Prostate gland (tissue), 2 donors: ENCODE measurements at regions not wholly inside any gene's neighbourhood (a gene's known extent, or its start where the extent isn't known, plus 50 kb on each side); places are given as distances from the start of the nearest gene placed in this dataset.
"Not testable (repeated sequence)": the region's sequence is repeated elsewhere in the genome, so short reads cannot be mapped to it uniquely, and the experiment has no call there.

Experiments
- DNase-seq: peaks from one replicate; pipeline ENCODE4 v3.0.0-alpha.2; 2019; ENCODE audit warnings: low spot score
- H3K27ac ChIP-seq, 2 donors: fragments of 200-600 bp; sonication (generic); 2 replicates each; pipeline ENCODE4 v1.5.1; 2017 to 2019
- H3K27me3 ChIP-seq: fragments of 200-600 bp; sonication (generic); replicated peaks from 2 replicates; pipeline ENCODE4 v1.5.1; 2019; ENCODE audit not compliant: insufficient read depth
- H3K36me3 ChIP-seq, 2 donors: fragments of 200-600 bp; sonication (generic); 1 replicate in 1 of 2; 2 replicates in 1 of 2; pipeline versions ENCODE4 v1.5.1 to v1.8.1; 2017 to 2019
- H3K4me1 ChIP-seq: fragments of 200-600 bp; sonication (generic); replicated peaks from 2 replicates; pipeline ENCODE4 v1.5.1; 2019
- H3K4me3 ChIP-seq, 2 donors: fragments of 200-600 bp; sonication (generic); 2 replicates each; pipeline ENCODE4 v1.5.1; 2017 to 2019
- H3K9me3 ChIP-seq: fragments of 200-600 bp; sonication (generic); 2 replicates; pipeline ENCODE4 v1.5.1; 2017
- CTCF ChIP-seq, 4 experiments: fragments of 200-600 bp in 2 of 4; fragments of 450-650 bp in 2 of 4; sonication (generic) in 2 of 4; IDR thresholded peaks; 1 replicate in 3 of 4; 2 replicates in 1 of 4; pipeline ENCODE4 v1.5.1; 2016 to 2019; ENCODE audit warnings: antibody characterized with exemption in 4 of 4, mild to moderate bottlenecking in 2 of 4, moderate library complexity in 2 of 4
- POLR2A ChIP-seq: fragments of 450-650 bp; IDR thresholded peaks from one replicate; pipeline ENCODE4 v1.6.1; 2016; ENCODE audit warnings: antibody characterized with exemption, mild to moderate bottlenecking
- POLR2AphosphoS5 ChIP-seq: sonication (generic); formaldehyde crosslinking; IDR thresholded peaks from one replicate; pipeline ENCODE4 v1.6.1; 2017; ENCODE audit warnings: antibody characterized with exemption
- WGBS: methylation state at CpG from one replicate; pipeline ENCODE4 v1.1.5; 2018; 5-methylcytosine and 5-hydroxymethylcytosine counted together
- intact Hi-C: fragments of 100-400 bp; cut with DNase I; formaldehyde crosslinking; loops from one replicate; pipeline ENCODE4 v1.14.2; 2022

DNA sequence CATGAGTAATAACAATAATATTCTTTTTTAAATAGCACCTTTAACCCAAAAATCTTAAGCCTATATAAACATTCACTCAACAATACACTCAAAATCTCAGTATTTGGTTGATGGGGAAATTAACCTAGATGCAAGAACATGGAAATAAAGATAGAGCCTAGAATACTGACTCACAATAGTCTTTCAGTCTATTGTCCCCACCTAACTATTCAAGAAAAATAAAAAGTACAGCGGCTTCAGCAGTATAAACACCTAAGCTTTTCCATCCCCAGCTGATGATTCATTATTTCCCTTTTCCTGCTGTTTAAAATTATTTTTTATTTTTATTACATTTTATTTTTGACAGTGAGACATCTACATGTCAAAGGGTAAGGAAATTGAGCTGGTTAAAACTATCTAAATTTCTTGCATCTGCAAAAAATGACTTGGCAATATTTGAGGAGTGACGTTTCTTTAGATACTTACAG is 201.4 kb downstream of the FZD1 start:
- no peak overlapping the region for H3K27ac ChIP-seq
- H3K4me1 ChIP-seq = no peaks in the 10 kb centered on the region
- H3K4me3 ChIP-seq = no peak overlapping the region
- no peaks in the 10 kb centered on the region for H3K9me3 ChIP-seq
- intact Hi-C loops = no loop called here
- no peak for DNase-seq
- 69% methylated on average over 2 of the region's 2 CpGs for WGBS
- TF ChIP-seq POLR2A (no peak), CTCF (IDR thresholded peaks at IDR 0.05) (no peak), POLR2AphosphoS5 (no peak)
- no peaks in the 10 kb centered on the region for H3K27me3 ChIP-seq
- no peaks in the 10 kb centered on the region for H3K36me3 ChIP-seq

GRCh38 chr7:91468256-91468655 is 204.0 kb downstream of the FZD1 start:
- Histone ChIP-seq H3K27me3 (no peaks in the 10 kb centered on the region), H3K27ac (no peak overlapping the region), H3K36me3 (no peaks in the 10 kb centered on the region), H3K9me3 (no peaks in the 10 kb centered on the region), H3K4me1 (no peaks in the 10 kb centered on the region), H3K4me3 (no peak overlapping the region)
- intact Hi-C loops = no loop called here
- DNase-seq = no peak
- TF ChIP-seq POLR2A = no peak

- Histone ChIP-seq H3K4me1 (no peaks in the 10 kb centered on the region), H3K4me3 (no peak overlapping the region), H3K27me3 (no peaks in the 10 kb centered on the region), H3K36me3 (no peaks in the 10 kb centered on the region), H3K27ac (no peak overlapping the region), H3K9me3 (no peaks in the 10 kb centered on the region)
- 30% methylated on average over 1 of the region's 1 CpG for WGBS
- TF ChIP-seq POLR2AphosphoS5 = no peak
- TF ChIP-seq POLR2A = no peak
- TF ChIP-seq CTCF (IDR thresholded peaks at IDR 0.05) = no peak
- intact Hi-C loops = no loop called here
- no peak for DNase-seq
Measured at GRCh38 chr7:91473619-91474018, 209.4 kb downstream of the FZD1 start.

DNA sequence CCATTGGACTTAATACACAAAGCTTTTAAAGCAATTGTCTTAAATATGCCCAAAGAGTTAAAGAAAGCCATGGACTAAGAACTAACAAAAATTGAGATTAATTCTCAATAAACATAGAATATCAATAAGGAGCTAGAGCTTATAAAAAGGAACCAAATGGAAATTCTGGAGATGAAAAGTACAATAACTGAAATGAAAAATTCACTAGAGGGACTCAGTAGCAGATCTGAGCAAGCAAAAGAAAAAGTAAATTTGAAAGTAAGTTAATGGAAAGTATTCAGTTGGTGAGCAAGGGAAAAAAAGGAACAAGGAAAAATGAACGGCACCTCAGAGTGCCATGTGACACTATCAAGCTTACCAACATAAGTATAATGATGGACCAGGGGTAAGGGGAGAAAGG is 209.8 kb downstream of the FZD1 start:
- Histone ChIP-seq H3K36me3 (no peaks in the 10 kb centered on the region), H3K4me3 (no peak overlapping the region), H3K27ac (no peak overlapping the region), H3K27me3 (no peaks in the 10 kb centered on the region), H3K4me1 (no peaks in the 10 kb centered on the region), H3K9me3 (no peaks in the 10 kb centered on the region)
- intact Hi-C loops = no loop called here
- TF ChIP-seq POLR2A (no peak), POLR2AphosphoS5 (no peak), CTCF (IDR thresholded peaks at IDR 0.05) (no peak)
- no peak for DNase-seq
- WGBS = 97% methylated on average over 1 of the region's 1 CpG

DNA sequence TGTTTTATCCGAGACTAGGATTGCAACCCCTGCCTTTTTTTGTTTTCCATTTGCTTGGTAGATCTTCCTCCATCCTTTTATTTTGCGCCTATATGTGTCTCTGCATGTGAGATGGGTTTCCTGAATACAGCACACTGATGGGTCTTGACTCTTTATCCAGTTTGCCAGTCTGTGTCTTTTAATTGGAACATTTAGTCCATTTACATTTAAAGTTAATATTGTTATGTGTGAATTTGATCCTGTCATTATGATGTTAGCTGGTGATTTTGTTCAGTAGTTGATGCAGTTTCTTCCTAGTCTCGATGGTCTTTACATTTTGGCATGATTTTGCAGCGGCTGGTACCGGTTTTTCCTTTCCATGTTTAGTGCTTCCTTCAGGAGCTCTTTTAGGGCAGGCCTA is 216.2 kb downstream of the FZD1 start:
- H3K36me3 ChIP-seq, H3K27me3 ChIP-seq, H3K4me3 ChIP-seq, H3K9me3 ChIP-seq, H3K27ac ChIP-seq, intact Hi-C loops, DNase-seq, H3K4me1 ChIP-seq: not testable (repeated sequence)
- WGBS = 98% methylated on average over 5 of the region's 5 CpGs

DNA sequence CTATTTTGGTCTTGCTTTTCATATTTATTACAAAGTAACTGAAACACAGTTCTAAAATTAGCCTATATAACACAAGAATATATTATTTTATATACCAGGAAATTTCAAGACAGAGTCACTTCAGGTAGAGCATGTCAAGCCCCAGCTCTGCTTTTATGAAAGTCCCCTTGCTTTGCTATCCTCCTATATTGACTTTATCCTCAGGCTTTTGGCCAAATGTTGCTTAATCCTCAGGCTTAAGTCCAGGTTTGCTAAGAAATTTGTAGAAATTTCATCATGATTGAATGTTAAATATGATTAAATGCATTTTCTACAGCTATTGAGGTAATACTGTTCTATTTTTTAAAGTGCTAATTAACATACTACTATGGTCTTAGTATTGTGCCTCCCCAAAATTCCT is 227.6 kb downstream of the FZD1 start:
- no peak for DNase-seq
- Histone ChIP-seq H3K4me1 (no peaks in the 10 kb centered on the region), H3K27me3 (no peaks in the 10 kb centered on the region), H3K9me3 (no peaks in the 10 kb centered on the region), H3K4me3 (no peak overlapping the region), H3K36me3 (no peaks in the 10 kb centered on the region), H3K27ac (no peak overlapping the region)
- intact Hi-C loops = no loop called here
- no peak for TF ChIP-seq POLR2A
- TF ChIP-seq POLR2AphosphoS5 = no peak
- TF ChIP-seq CTCF (IDR thresholded peaks at IDR 0.05) = no peak
